Keratinocyte (primary cell): ENCODE measurements at regions not wholly inside any gene's neighbourhood (a gene's known extent, or its start where the extent isn't known, plus 50 kb on each side); places are given as distances from the start of the nearest gene placed in this dataset.
"Not testable (repeated sequence)": the region's sequence is repeated elsewhere in the genome, so short reads cannot be mapped to it uniquely, and the experiment has no call there.

Experiments
- DNase-seq: peaks from one replicate; pipeline ENCODE4 v3.0.0-alpha.2; 2011; ENCODE audit warnings: low read depth, missing footprints, low spot score
- FAIRE-seq: peaks from 2 replicates; lab custom pipeline; 2011; peaks lifted over from hg19 to GRCh38; lab: Jason Lieb, UNC
- H2AFZ ChIP-seq: 2 replicates; pipeline ENCODE4 v1.6.0; 2012; ENCODE audit warnings: low read length, control low read depth, inconsistent platforms; ENCODE audit not compliant: control insufficient read depth
- H3K27ac ChIP-seq: 2 replicates; pipeline ENCODE4 v1.5.1; 2011; ENCODE audit warnings: low read length; ENCODE audit not compliant: control insufficient read depth, insufficient read depth
- H3K27me3 ChIP-seq: 3 replicates; pipeline ENCODE4 v1.6.0; 2011; ENCODE audit warnings: low read length; ENCODE audit not compliant: control insufficient read depth, insufficient read depth; ENCODE audit errors: extremely low read depth
- H3K36me3 ChIP-seq, 2 experiments: 2 replicates in 1 of 2; 3 replicates in 1 of 2; pipeline ENCODE4 v1.5.1; 2011; ENCODE audit warnings: low read length in 2 of 2, mild to moderate bottlenecking in 1 of 2; ENCODE audit not compliant: control insufficient read depth in 2 of 2, insufficient read depth in 2 of 2; ENCODE audit errors: extremely low read depth in 1 of 2
- H3K4me1 ChIP-seq: 3 replicates; pipeline ENCODE4 v1.5.1; 2011; ENCODE audit warnings: low read length; ENCODE audit not compliant: control insufficient read depth, insufficient read depth; ENCODE audit errors: extremely low read depth
- H3K4me2 ChIP-seq: 3 replicates; pipeline ENCODE4 v1.6.0; 2011; ENCODE audit warnings: low read depth, low read length; ENCODE audit not compliant: control insufficient read depth, insufficient read depth; ENCODE audit errors: extremely low read depth
- H3K4me3 ChIP-seq, 3 experiments: fragments of 200-600 bp in 1 of 3; sonication (generic) in 1 of 3; 2 replicates in 2 of 3; 3 replicates in 1 of 3; pipeline ENCODE4 v1.5.1; 2011 to 2016; ENCODE audit warnings: low read length in 3 of 3, mild to moderate bottlenecking in 3 of 3, control low read depth in 2 of 3, inconsistent platforms in 1 of 3, low read depth in 1 of 3, mixed read lengths in 1 of 3, mixed run types in 1 of 3, moderate library complexity in 1 of 3; ENCODE audit not compliant: control insufficient read depth in 2 of 3, insufficient read depth in 2 of 3; ENCODE audit errors: extremely low read depth in 1 of 3
- H3K79me2 ChIP-seq: 2 replicates; pipeline ENCODE4 v1.6.0; 2012; ENCODE audit warnings: low read length; ENCODE audit not compliant: control insufficient read depth, insufficient read depth
- H3K9ac ChIP-seq: 3 replicates; pipeline ENCODE4 v1.6.0; 2011; ENCODE audit warnings: low read length; ENCODE audit not compliant: control insufficient read depth, insufficient read depth; ENCODE audit errors: extremely low read depth
- H3K9me1 ChIP-seq: 3 replicates; pipeline ENCODE4 v1.6.0; 2011; ENCODE audit warnings: low read length; ENCODE audit not compliant: control insufficient read depth, insufficient read depth; ENCODE audit errors: extremely low read depth
- H3K9me3 ChIP-seq: 2 replicates; pipeline ENCODE4 v1.5.1; 2012; ENCODE audit warnings: low read depth, low read length; ENCODE audit not compliant: control insufficient read depth
- H4K20me1 ChIP-seq: 3 replicates; pipeline ENCODE4 v1.6.0; 2011; ENCODE audit warnings: low read length; ENCODE audit not compliant: control insufficient read depth, insufficient read depth; ENCODE audit errors: extremely low read depth
- CTCF ChIP-seq, 3 experiments: IDR thresholded peaks in 1 of 3; conservative IDR thresholded peaks in 1 of 3; optimal IDR thresholded peaks in 1 of 3; 2 replicates in 2 of 3; 3 replicates in 1 of 3; pipeline versions ENCODE3 to v1.5.1; 2011; ENCODE audit warnings: low read length in 3 of 3, mild to moderate bottlenecking in 3 of 3, moderate library complexity in 2 of 3, control low read depth in 1 of 3, inconsistent platforms in 1 of 3; ENCODE audit not compliant: insufficient read depth in 2 of 3; ENCODE audit errors: extremely low read depth in 1 of 3
- EZH2 ChIP-seq: IDR thresholded peaks from one replicate; pipeline ENCODE4 v1.6.1; 2012; ENCODE audit warnings: inconsistent platforms, mild to moderate bottlenecking, low read length, moderate library complexity
- dilution Hi-C: fragments of 300-500 bp; cut with MboI; formaldehyde crosslinking; loops from one replicate; pipeline ENCODE4 v1.7.0; 2020; ENCODE audit warnings: low sequenced_read_pairs; ENCODE audit not compliant: extremely low pct_ligation_motif_present

GRCh38 chr5:112036206-112036605 lies 279.2 kb upstream of the NREP start:
- Histone ChIP-seq H3K27me3 (no peaks in the 10 kb centered on the region), H3K27ac (no peak overlapping the region), H4K20me1 (no peaks in the 10 kb centered on the region), H3K9me3 (no peaks in the 10 kb centered on the region), H3K4me3 (no peak overlapping the region), H3K4me2 (no peak overlapping the region), H2AFZ (no peak overlapping the region), H3K36me3 (no peaks in the 10 kb centered on the region), H3K9me1 (no peaks in the 10 kb centered on the region), H3K79me2 (no peaks in the 10 kb centered on the region), H3K4me1 (no peaks in the 10 kb centered on the region), H3K9ac (no peak overlapping the region)
- no peak for DNase-seq
- dilution Hi-C loops: no loop called here
- FAIRE-seq: no peak
- TF ChIP-seq CTCF (optimal IDR thresholded peaks at IDR 0.05 in 1 of 3, IDR thresholded peaks at IDR 0.05 in 1 of 3, conservative IDR thresholded peaks at IDR 0.05 in 1 of 3; ENCODE audit: extremely low read depth in 1 of 3, insufficient read depth in 2 of 3, low read length in 3 of 3) (no peak), EZH2 (no peak)

DNA sequence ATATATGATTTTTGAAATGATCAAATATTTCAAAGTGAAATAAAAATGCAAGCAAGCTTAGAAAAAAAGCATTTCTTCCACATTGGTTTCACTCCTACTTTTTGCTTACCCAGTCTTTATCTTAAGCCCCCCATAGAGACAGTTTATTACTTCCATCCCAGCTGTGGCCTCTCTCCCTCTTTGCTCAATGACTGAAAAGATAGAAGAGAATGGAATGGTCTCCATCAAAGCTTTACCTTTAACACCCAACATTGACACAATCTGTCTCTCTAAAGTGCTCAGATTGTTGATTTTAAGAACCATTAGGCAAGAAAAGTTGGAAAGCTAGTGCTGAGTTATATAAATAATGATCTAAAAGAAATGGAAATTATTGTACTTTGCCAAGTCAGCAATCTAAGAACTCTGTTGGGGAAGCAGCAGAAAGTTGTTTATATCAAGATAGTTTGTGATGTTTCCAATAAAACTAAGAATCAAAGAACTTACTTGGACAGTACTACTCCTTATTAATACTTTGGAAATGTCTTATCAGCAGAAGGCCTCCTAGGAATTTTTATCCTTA lies 277.5 kb upstream of the NREP start:
- Histone ChIP-seq H3K9me1 (no peaks in the 10 kb centered on the region), H3K9ac (no peak overlapping the region), H3K4me2 (no peak overlapping the region), H3K36me3 (no peaks in the 10 kb centered on the region), H3K27me3 (no peaks in the 10 kb centered on the region), H3K4me3 (no peak overlapping the region), H3K79me2 (no peaks in the 10 kb centered on the region), H2AFZ (no peak overlapping the region), H3K9me3 (no peaks in the 10 kb centered on the region), H3K4me1 (no peaks in the 10 kb centered on the region), H3K27ac (no peak overlapping the region), H4K20me1 (no peaks in the 10 kb centered on the region)
- TF ChIP-seq EZH2: no peak
- no peak for TF ChIP-seq CTCF (optimal IDR thresholded peaks at IDR 0.05 in 1 of 3, IDR thresholded peaks at IDR 0.05 in 1 of 3, conservative IDR thresholded peaks at IDR 0.05 in 1 of 3; ENCODE audit: extremely low read depth in 1 of 3, insufficient read depth in 2 of 3, low read length in 3 of 3)
- DNase-seq (no peak), FAIRE-seq (no peak)
- dilution Hi-C loops: no loop called here

- H3K36me3 ChIP-seq, H3K79me2 ChIP-seq, H3K9me1 ChIP-seq, FAIRE-seq, H3K27ac ChIP-seq, H3K4me2 ChIP-seq, dilution Hi-C loops, H3K9ac ChIP-seq, DNase-seq, H3K9me3 ChIP-seq, H3K4me1 ChIP-seq, H3K27me3 ChIP-seq, H3K4me3 ChIP-seq, H4K20me1 ChIP-seq, H2AFZ ChIP-seq: not testable (repeated sequence)
These were observed 269.9 kb upstream of the NREP start for GRCh38 chr5:112026879-112027278.
